ENCODE measurements at regions not wholly inside any gene's neighbourhood (a gene's known extent, or its start where the extent isn't known, plus 50 kb on each side); places are given as distances from the start of the nearest gene placed in this dataset.

DNA sequence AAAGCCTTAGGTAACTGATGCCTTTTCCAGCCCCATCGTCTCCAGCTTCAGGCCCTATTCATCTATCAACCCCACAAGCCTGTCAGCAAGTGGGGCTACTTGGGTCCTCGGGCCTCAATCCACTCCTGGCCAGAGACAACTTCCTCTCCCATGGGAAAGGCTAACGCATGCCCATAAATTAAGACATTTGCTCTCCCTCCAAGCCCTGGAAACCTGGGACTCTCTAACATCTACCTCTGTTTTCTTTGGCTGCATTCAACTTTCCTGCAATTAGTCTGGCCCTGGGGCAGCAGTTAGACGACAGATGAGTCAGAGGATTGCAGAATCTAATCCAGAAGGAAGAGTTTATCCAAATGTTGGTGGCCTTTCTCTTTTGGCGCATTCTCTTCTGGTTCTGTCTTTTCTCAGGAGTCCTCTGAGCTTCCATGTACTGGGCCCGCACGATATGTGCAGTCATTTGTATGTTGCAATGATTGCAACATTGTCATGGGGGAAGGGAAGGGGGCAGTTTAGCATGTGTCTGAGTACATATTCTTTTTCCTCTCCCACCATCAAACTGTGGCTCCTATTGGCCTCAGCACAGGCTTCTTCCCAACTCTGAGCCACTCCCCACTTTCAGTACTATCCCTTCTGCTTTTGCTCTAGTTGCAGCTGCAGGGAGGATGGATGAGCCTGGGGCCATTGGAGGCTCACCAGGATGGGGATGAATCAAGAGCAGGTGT lies 54.4 kb downstream of the NAV1 start:
- DNase-seq, result peak; percentile 71
- Histone ChIP-seq H3K36me3 (replicated peaks in 1 of 2; ENCODE audit: control insufficient read depth in 1 of 2, insufficient read depth in 2 of 2, low read length in 1 of 2) (peaks cover 29 to 68% of the 10 kb centered on the region in 2 experiments), H2AFZ (ENCODE audit: low read depth) (no peak overlapping the region), H3K4me3 (ENCODE audit: low read depth in 2 of 2, low read length in 1 of 2) (no peak overlapping the region), H3K27ac (ENCODE audit: low read depth in 2 of 2, low read length in 1 of 2) (peak overlapping the region; percentile 91 to 98), H3K9me3 (no peaks in the 10 kb centered on the region), H3F3A (replicated peaks; ENCODE audit: insufficient read depth) (peaks cover 52% of the 10 kb centered on the region), H3K4me1 (ENCODE audit: control insufficient read depth in 1 of 2, insufficient read depth in 2 of 2, low read depth in 1 of 2, low read length in 1 of 2) (peaks cover 39 to 42% of the 10 kb centered on the region in 2 experiments), H3K27me3 (ENCODE audit: insufficient read depth) (no peaks in the 10 kb centered on the region), H3K9ac (peak overlapping the region; percentile 44; the same call in 1 of the 2 replicates), H3K9me2 (no peaks in the 10 kb centered on the region), H3K4me2 (peak overlapping the region; percentile 71), H4K20me1 (ENCODE audit: insufficient read depth) (peaks cover 27% of the 10 kb centered on the region), H3K79me2 (ENCODE audit: insufficient read depth) (peaks cover 90% of the 10 kb centered on the region)
- WGBS (ENCODE audit: low lambda C conversion rate), result 4% methylated on average over 7 of the region's 7 CpGs
- POLR2A ChIA-PET, result no interaction called here
- CTCF ChIA-PET, result interaction anchor here (1.5 to 2.7 kb wide), 5 partner anchors 11 to 200 kb away, joined by 5 to 10 read pairs (median 7); no protein-coding TSS in a partner anchor
- TF ChIP-seq FOSL2 (IDR thresholded peaks at IDR 0.05; ENCODE audit: borderline replicate concordance, low read depth), result peak; percentile 94
- TF ChIP-seq, protein P1, sequence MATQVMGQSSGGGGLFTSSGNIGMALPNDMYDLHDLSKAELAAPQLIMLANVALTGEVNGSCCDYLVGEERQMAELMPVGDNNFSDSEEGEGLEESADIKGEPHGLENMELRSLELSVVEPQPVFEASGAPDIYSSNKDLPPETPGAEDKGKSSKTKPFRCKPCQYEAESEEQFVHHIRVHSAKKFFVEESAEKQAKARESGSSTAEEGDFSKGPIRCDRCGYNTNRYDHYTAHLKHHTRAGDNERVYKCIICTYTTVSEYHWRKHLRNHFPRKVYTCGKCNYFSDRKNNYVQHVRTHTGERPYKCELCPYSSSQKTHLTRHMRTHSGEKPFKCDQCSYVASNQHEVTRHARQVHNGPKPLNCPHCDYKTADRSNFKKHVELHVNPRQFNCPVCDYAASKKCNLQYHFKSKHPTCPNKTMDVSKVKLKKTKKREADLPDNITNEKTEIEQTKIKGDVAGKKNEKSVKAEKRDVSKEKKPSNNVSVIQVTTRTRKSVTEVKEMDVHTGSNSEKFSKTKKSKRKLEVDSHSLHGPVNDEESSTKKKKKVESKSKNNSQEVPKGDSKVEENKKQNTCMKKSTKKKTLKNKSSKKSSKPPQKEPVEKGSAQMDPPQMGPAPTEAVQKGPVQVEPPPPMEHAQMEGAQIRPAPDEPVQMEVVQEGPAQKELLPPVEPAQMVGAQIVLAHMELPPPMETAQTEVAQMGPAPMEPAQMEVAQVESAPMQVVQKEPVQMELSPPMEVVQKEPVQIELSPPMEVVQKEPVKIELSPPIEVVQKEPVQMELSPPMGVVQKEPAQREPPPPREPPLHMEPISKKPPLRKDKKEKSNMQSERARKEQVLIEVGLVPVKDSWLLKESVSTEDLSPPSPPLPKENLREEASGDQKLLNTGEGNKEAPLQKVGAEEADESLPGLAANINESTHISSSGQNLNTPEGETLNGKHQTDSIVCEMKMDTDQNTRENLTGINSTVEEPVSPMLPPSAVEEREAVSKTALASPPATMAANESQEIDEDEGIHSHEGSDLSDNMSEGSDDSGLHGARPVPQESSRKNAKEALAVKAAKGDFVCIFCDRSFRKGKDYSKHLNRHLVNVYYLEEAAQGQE (IDR thresholded peaks at IDR 0.05; ENCODE audit: low read depth, low read length), result peak; percentile 78
- TF ChIP-seq NFIC (IDR thresholded peaks at IDR 0.05; ENCODE audit: borderline replicate concordance), result peak; percentile 100
- TF ChIP-seq POLR2AphosphoS5 (IDR thresholded peaks at IDR 0.05; ENCODE audit: low read depth, low read length), result peak; percentile 90
- TF ChIP-seq EP300 (IDR thresholded peaks at IDR 0.05; ENCODE audit: borderline replicate concordance in 1 of 2, low read depth in 1 of 2, low read length in 1 of 2), result peak; percentile 85 to 93
- TF ChIP-seq NRF1 (IDR thresholded peaks at IDR 0.05; ENCODE audit: low read depth, low read length), result no peak
- no peak for TF ChIP-seq TAF1 (IDR thresholded peaks at IDR 0.05; ENCODE audit: borderline replicate concordance, low read depth, low read length)
- TF ChIP-seq, protein P2, sequence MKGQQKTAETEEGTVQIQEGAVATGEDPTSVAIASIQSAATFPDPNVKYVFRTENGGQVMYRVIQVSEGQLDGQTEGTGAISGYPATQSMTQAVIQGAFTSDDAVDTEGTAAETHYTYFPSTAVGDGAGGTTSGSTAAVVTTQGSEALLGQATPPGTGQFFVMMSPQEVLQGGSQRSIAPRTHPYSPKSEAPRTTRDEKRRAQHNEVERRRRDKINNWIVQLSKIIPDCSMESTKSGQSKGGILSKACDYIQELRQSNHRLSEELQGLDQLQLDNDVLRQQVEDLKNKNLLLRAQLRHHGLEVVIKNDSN (IDR thresholded peaks at IDR 0.05; ENCODE audit: borderline replicate concordance, low read depth), result no peak
- peak; percentile 35 for TF ChIP-seq RAD21 (IDR thresholded peaks at IDR 0.05; ENCODE audit: low read length)
- TF ChIP-seq FOXM1 (IDR thresholded peaks at IDR 0.05; ENCODE audit: low read depth), result peak; percentile 80
- TF ChIP-seq, protein P3, sequence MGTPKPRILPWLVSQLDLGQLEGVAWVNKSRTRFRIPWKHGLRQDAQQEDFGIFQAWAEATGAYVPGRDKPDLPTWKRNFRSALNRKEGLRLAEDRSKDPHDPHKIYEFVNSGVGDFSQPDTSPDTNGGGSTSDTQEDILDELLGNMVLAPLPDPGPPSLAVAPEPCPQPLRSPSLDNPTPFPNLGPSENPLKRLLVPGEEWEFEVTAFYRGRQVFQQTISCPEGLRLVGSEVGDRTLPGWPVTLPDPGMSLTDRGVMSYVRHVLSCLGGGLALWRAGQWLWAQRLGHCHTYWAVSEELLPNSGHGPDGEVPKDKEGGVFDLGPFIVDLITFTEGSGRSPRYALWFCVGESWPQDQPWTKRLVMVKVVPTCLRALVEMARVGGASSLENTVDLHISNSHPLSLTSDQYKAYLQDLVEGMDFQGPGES (IDR thresholded peaks at IDR 0.05; ENCODE audit: low read depth, low read length), result no peak
- TF ChIP-seq, protein P4, sequence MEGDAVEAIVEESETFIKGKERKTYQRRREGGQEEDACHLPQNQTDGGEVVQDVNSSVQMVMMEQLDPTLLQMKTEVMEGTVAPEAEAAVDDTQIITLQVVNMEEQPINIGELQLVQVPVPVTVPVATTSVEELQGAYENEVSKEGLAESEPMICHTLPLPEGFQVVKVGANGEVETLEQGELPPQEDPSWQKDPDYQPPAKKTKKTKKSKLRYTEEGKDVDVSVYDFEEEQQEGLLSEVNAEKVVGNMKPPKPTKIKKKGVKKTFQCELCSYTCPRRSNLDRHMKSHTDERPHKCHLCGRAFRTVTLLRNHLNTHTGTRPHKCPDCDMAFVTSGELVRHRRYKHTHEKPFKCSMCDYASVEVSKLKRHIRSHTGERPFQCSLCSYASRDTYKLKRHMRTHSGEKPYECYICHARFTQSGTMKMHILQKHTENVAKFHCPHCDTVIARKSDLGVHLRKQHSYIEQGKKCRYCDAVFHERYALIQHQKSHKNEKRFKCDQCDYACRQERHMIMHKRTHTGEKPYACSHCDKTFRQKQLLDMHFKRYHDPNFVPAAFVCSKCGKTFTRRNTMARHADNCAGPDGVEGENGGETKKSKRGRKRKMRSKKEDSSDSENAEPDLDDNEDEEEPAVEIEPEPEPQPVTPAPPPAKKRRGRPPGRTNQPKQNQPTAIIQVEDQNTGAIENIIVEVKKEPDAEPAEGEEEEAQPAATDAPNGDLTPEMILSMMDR (IDR thresholded peaks at IDR 0.05), result no peak
- 0 out of 2 replicates have a peak, but pooled peaks have one; percentile 56 for TF ChIP-seq RCOR1 (IDR thresholded peaks at IDR 0.05; ENCODE audit: low read length)
- no peak for TF ChIP-seq FOXJ3 (CRISPR knock-in tag; IDR thresholded peaks at IDR 0.05)
- TF ChIP-seq SIN3A (IDR thresholded peaks at IDR 0.05; ENCODE audit: borderline replicate concordance, low read depth, low read length), result 0 out of 2 replicates have a peak, but pooled peaks have one; percentile 61
- TF ChIP-seq TEAD4 (IDR thresholded peaks at IDR 0.05; ENCODE audit: borderline replicate concordance, insufficient read depth), result peak; percentile 89
- no peak; the same call in 1 of the 2 replicates for TF ChIP-seq ELF1 (IDR thresholded peaks at IDR 0.05)
- TF ChIP-seq, protein P5, sequence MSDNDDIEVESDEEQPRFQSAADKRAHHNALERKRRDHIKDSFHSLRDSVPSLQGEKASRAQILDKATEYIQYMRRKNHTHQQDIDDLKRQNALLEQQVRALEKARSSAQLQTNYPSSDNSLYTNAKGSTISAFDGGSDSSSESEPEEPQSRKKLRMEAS (IDR thresholded peaks at IDR 0.05; ENCODE audit: low read depth), result peak; percentile 88
- TF ChIP-seq JUND (IDR thresholded peaks at IDR 0.05), result peak; percentile 94
- peak; percentile 44; the same call in 1 of the 2 replicates for TF ChIP-seq MXI1 (IDR thresholded peaks at IDR 0.05; ENCODE audit: low read depth, low read length)
- 0 out of 2 replicates have a peak, but pooled peaks have one; percentile 2 for TF ChIP-seq SMC3 (IDR thresholded peaks at IDR 0.05; ENCODE audit: low read depth, low read length)
- TF ChIP-seq RXRA (IDR thresholded peaks at IDR 0.05; ENCODE audit: borderline replicate concordance, low read depth), result peak; percentile 86; the same call in 1 of the 2 replicates
- peak; percentile 69 for TF ChIP-seq RFX5 (IDR thresholded peaks at IDR 0.05; ENCODE audit: low read length)
- TF ChIP-seq GATA2 (CRISPR knock-in tag; IDR thresholded peaks at IDR 0.05), result no peak
- no peak; the same call in 1 of the 2 replicates for TF ChIP-seq GABPA (IDR thresholded peaks at IDR 0.05; ENCODE audit: low read depth)
- TF ChIP-seq MEF2A (IDR thresholded peaks at IDR 0.05; ENCODE audit: borderline replicate concordance, low read depth), result no peak
